ENCODE measurements at regions not wholly inside any gene's neighbourhood (a gene's known extent, or its start where the extent isn't known, plus 50 kb on each side); places are given as distances from the start of the nearest gene placed in this dataset.

GRCh38 chr10:44171765-44172164 lies 213.1 kb downstream of the CXCL12 start:
- Histone ChIP-seq H3K9me3 (ENCODE audit: insufficient read depth in 2 of 2, low read depth in 1 of 2, low read length in 1 of 2) (no peaks in the 10 kb centered on the region), H4K20me1 (replicated peaks in 1 of 2; ENCODE audit: control insufficient read depth in 1 of 2, insufficient read depth in 2 of 2, low read length in 2 of 2) (no peaks in the 10 kb centered on the region), H3K18ac (ENCODE audit: extremely low read depth, low read length) (no peak overlapping the region), H4K5ac (ENCODE audit: insufficient read length, low read depth, low read length) (no peak overlapping the region), H3K14ac (ENCODE audit: insufficient read length) (no peak overlapping the region), H2AFZ (ENCODE audit: low read length) (no peak overlapping the region), H3K4me3 (ENCODE audit: extremely low read depth in 1 of 4, insufficient read depth in 2 of 4, low read depth in 3 of 4, low read length in 4 of 4) (no peak overlapping the region), H3K4me2 (ENCODE audit: insufficient read depth in 1 of 2, low read depth in 2 of 2, low read length in 2 of 2) (no peak overlapping the region), H2AK5ac (ENCODE audit: low read depth, low read length) (no peak overlapping the region), H3K36me3 (ENCODE audit: control insufficient read depth in 2 of 4, insufficient read depth in 4 of 4, low read length in 3 of 4) (no peaks in the 10 kb centered on the region), H3K79me1 (ENCODE audit: low read depth, low read length) (no peaks in the 10 kb centered on the region), H3K56ac (replicated peaks; ENCODE audit: insufficient read length, low read depth, low read length) (no peak overlapping the region), H3K79me2 (ENCODE audit: control insufficient read depth in 1 of 2, insufficient read depth in 2 of 2, low read length in 2 of 2) (no peaks in the 10 kb centered on the region), H4K8ac (ENCODE audit: extremely low read depth, insufficient read depth, low read length) (no peak overlapping the region), H2BK5ac (ENCODE audit: low read depth, low read length) (no peak overlapping the region), H3K27ac (ENCODE audit: low read depth, low read length) (no peak overlapping the region), H2BK20ac (ENCODE audit: low read length) (no peak overlapping the region), H3K9ac (replicated peaks in 1 of 4; ENCODE audit: extremely low read depth in 1 of 4, low read depth in 3 of 4, low read length in 3 of 4) (no peak overlapping the region), H2BK120ac (replicated peaks; ENCODE audit: low read depth, low read length) (no peak overlapping the region), H2BK12ac (ENCODE audit: low read depth, low read length) (no peak overlapping the region), H3K23me2 (ENCODE audit: low read depth, low read length) (no peaks in the 10 kb centered on the region), H4K91ac (replicated peaks; ENCODE audit: insufficient read length, low read length) (no peak overlapping the region), H3K4me1 (replicated peaks in 1 of 4; ENCODE audit: control insufficient read depth in 3 of 4, insufficient read depth in 4 of 4, low read length in 3 of 4) (0 out of 7 replicates have a peak, but pooled peaks cover 0 to 4% (median 0%) of the 10 kb centered on the region in 4 experiments), H3K4ac (replicated peaks; ENCODE audit: insufficient read length, low read depth, low read length) (no peak overlapping the region), H3K23ac (ENCODE audit: insufficient read length) (no peak overlapping the region), H3K27me3 (replicated peaks in 1 of 4; ENCODE audit: control insufficient read depth in 3 of 4, extremely low read depth in 1 of 4, insufficient read depth in 3 of 4, low read length in 3 of 4) (no peaks in the 10 kb centered on the region), H2BK15ac (ENCODE audit: low read length) (no peak overlapping the region)
- WGBS, 2 experiments (ENCODE audit: extremely low coverage in 1 of 2, insufficient coverage in 1 of 2, insufficient read length in 1 of 2, insufficient replicate concordance in 2 of 2, low coverage in 1 of 2, low lambda C conversion rate in 2 of 2, missing lambda C conversion rate in 1 of 2): 86% methylated on average over 4 of the region's 4 CpGs; no CpG with 5 or more reads in 1 of the 2 experiments
- FAIRE-seq (no peak), DNase-seq (ENCODE audit: low read depth in 1 of 2, low spot score in 2 of 2) (no peak)
- ChIA-PET CTCF (ENCODE audit: partially characterized antibody) (interaction anchor here (0.6 to 1.0 kb wide), 2 partner anchors 17 to 25 kb away, joined by 3 read pairs; no protein-coding TSS in a partner anchor), POLR2A (ENCODE audit: partially characterized antibody) (no interaction called here)
- no peak for TF ChIP-seq JUND (IDR thresholded peaks at IDR 0.05; ENCODE audit: low read length)
- no peak for TF ChIP-seq TEAD4 (IDR thresholded peaks at IDR 0.05; ENCODE audit: low read depth, low read length)

All from H1 (cell line).